SH-SY5Y (cell line): ENCODE measurements at regions not wholly inside any gene's neighbourhood (a gene's known extent, or its start where the extent isn't known, plus 50 kb on each side); places are given as distances from the start of the nearest gene placed in this dataset.

Source experiments
- GATA2 ChIP-seq: IDR thresholded peaks from 2 replicates; pipeline ENCODE4 v1.6.1; 2011; ENCODE audit warnings: mild to moderate bottlenecking, low read depth, low read length
- GATA3 ChIP-seq: IDR thresholded peaks from 2 replicates; pipeline ENCODE4 v1.6.1; 2011; ENCODE audit warnings: low read depth, mild to moderate bottlenecking, low read length, moderate library complexity

DNA sequence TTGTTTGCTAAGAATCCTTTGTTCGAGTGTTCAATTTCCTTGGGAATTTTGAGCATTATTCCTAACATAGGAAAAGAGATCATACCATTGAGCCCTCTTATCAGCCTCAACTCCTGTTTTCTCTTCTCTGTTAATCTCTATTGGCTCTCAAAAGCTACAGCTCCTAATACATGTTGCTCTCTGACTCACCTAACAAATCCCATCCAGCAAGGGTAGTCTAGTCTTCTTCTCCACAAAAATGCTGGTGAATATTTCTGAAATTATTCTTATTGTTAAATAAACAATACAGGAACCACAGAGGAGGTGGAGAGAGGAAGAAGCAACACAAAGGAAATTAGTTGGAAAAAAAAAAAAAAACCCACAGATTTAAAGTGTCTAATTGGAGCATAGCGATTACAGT is 325.8 kb upstream of the NAALADL2 start:
- TF ChIP-seq GATA3, result no peak
- TF ChIP-seq GATA2, result no peak
